ACHN (cell line): ENCODE measurements at regions not wholly inside any gene's neighbourhood (a gene's known extent, or its start where the extent isn't known, plus 50 kb on each side); places are given as distances from the start of the nearest gene placed in this dataset.
"Not testable (repeated sequence)": the region's sequence is repeated elsewhere in the genome, so short reads cannot be mapped to it uniquely, and the experiment has no call there.

Experiments
- DNase-seq: peaks from one replicate; pipeline ENCODE4 v3.0.0-alpha.2; 2015
- in situ Hi-C: cut with HindIII; loops from 2 replicates; pipeline ENCODE4 v1.10.0; 2017; ENCODE audit warnings: low sequenced_read_pairs, low pct_ligation_motif_present, low pct_unique_long_range_greater_than_20kb

- in situ Hi-C loops = no loop called here
- DNase-seq = no peak
Measured at GRCh38 chr3:166451997-166452396, 614.8 kb upstream of the BCHE start.

DNA sequence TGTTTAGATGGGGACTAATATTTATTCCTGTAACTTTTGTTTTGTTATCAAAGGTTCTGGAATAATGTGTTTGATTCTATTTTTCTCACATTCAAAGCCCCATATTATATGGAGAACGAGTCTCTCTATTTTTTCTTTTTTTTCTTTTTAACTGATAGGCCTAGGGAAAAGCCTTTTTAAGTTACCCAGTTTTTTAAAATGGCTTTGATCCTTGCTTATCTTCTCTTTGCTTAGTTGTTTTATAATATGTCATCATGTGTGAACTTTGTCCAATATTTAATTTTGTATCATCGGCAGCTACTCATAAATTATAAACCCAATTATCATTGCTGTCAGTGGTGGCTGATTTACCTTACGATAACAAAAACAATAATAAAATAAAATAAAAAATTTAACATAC is 610.3 kb upstream of the BCHE start:
- no peak for DNase-seq
- in situ Hi-C loops = no loop called here

DNA sequence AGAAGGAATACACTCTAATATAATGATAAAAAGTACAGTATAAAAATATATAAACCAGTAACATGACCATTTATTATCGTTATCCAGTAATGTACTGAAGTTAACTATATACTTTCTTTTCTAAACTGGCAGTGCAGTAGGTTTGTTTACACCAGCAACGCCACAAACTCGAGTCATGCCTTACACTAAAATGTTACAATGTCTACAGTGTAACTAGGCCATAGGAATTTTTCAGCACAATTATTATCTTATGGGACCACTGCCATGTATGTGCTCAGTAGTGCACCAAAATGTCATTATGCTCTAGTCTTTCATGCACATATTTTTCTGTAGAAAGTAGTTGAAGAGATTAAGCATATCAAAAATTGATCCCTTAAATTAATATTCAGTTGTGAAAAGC is 609.8 kb upstream of the BCHE start:
- in situ Hi-C loops = no loop called here
- DNase-seq = no peak

GRCh38 chr3:166446291-166446690 is 609.1 kb upstream of the BCHE start:
- in situ Hi-C loops = no loop called here
- DNase-seq = no peak

GRCh38 chr3:166445865-166446264 is 608.6 kb upstream of the BCHE start:
- no peak for DNase-seq
- in situ Hi-C loops = no loop called here

- in situ Hi-C loops = no loop called here
- DNase-seq = no peak
Measured at GRCh38 chr3:166444756-166445155, 607.5 kb upstream of the BCHE start.

- DNase-seq = no peak
Measured at GRCh38 chr3:166444336-166444735, 607.1 kb upstream of the BCHE start.

GRCh38 chr3:166435469-166436057 is 598.3 kb upstream of the BCHE start:
- in situ Hi-C loops = no loop called here
- no peak for DNase-seq

More at GRCh38 chr3:166444336-166444735, 607.1 kb upstream of the BCHE start:
- in situ Hi-C loops = no loop called here

DNA sequence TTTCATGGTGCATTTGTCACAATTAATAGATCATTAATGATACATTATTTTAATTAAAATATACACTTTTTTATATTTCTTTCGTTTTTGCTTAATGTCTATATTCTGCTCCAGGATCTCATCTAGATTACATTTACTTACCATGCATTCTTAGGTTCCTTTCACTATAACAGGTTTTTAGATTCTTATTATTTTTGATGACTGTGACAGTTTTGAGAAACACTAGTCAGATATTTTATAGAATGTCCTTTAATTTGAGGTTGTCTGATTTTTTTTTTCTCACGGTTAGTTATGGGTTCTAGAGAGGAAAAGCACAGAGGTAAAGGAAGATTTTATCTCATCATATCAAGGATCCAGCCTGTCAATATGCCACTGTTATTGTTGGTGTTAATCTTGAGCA is 595.8 kb upstream of the BCHE start:
- in situ Hi-C loops = no loop called here
- no peak for DNase-seq

DNA sequence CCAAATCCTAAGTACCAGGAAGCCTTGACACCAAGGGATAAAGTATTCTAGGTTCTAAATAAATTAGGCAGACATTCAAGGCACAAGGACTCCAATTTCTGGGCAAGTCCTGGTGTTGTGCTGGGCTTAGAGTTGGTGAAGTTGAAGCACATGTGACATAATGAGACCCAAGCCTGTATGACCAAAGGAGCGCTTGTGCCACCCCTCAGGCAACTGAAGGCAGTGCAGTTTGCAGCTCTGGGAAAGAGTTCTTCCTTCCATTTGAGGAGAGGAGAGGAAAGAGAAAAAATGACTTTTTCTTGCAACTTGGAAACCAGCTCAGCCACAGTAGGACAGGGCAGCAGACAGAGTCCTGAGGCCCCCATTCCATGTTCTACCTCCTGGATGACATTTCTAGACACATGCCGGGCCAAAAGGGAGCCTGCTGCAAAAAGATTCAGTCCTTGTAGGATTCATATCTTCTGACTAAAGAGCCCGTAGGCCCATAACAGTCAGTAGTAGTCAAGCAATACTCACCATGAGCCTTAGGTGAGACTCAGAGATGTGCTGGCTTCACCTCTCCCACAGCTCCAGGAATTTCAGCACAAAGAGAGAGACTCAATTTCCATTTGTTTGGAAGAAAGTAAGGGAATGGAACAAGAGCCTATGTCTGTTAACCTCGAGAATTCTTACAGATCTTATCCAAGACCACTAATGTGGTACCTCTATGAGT is 588.8 kb upstream of the BCHE start:
- DNase-seq = no peak
- in situ Hi-C loops = no loop called here

DNA sequence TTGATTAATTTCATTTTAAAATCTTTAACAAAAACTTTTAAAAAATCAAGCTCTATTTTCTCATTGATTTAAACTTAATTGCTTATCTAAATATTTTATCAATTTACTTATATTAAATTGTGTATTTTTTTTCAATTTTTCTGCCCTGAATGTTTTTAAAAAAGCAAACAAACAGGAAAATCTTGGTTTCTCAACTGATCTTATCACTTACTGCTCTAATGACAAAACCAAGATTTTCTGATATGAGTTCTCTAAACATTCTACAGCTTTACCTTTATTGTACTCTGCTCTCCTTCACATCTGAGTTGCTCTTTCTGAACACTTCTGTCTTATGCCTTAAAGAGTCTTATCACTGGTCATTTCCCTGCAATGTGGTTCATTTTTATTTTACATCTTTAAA is 587.8 kb upstream of the BCHE start:
- no peak for DNase-seq
- in situ Hi-C loops = no loop called here

DNA sequence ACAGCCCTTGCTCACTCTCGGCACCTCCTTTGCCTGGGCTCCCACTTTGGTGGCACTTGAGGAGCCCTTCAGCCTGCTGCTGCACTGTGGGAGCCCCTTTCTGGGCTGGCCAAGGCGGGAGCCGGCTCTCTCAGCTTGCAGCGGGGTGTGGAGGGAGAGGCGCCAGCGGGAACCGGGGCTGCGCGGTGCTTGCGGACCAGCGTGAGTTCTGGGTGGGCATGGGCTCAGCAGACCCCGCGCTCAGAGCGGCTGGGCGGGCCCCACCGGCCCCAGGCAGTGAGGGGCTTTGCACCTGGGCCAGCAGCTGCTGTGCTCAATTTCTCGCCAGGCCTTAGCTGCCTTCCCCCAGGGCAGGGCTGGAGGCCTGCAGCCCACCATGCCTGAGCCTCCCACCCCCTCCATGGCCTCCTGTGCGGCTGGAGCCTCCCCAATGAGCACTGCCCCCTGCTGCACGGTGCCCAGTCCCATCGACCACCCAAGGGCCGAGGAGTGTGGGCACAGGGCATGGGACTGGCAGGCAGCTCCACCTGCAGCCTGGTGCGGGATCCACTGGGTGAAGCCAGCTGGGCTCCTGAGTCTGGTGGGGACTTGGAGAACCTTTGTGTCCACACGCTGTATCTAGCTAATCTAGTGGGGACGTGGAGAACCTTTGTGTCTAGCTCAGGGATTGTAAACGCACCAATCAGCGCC is 586.7 kb upstream of the BCHE start:
- DNase-seq, in situ Hi-C loops: not testable (repeated sequence)

DNA sequence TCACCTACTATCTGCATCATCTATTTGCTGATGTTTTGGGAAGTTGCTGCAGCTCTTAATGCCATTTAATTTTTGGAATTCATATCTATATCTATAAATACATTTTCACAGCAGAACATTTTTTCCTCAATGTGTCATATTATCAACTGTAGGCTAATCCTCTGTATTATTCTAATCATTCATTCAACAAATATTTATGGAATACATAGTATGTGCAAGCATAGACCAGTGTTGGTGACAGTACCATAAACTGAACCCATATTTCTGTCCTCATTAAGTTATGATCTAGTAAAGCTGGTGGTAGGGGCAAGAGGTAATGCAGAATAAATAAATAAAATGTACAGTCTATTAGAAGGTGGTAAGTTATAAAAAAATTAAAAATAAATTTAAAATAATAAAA is 585.3 kb upstream of the BCHE start:
- in situ Hi-C loops = no loop called here

GRCh38 chr3:166420071-166420470 is 582.8 kb upstream of the BCHE start:
- DNase-seq = no peak

More for the DNA sequence above, 585.3 kb upstream of the BCHE start:
- no peak for DNase-seq

DNA sequence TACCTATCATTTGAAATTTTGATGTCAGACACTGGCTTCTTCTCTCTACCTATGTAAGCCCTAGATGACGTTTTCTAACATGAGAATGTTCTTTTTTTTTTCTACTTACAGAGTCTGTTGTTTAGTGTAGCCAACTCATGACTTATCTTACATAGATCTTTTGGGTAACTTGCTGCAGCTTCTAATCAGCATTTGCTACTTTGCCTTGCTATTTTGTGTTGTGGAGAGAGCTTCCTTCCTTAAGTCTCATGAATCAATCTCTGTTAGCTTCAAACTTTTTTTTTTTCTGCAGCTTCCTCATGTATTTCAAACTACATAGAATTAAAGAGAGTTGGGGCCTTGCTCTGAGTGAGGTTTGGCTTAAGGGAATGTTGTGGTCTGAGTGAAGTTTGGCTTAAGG is 568.7 kb upstream of the BCHE start:
- in situ Hi-C loops = no loop called here
- DNase-seq = no peak

More at GRCh38 chr3:166420071-166420470, 582.8 kb upstream of the BCHE start:
- in situ Hi-C loops = no loop called here

GRCh38 chr3:166405465-166405864 is 568.2 kb upstream of the BCHE start:
- in situ Hi-C loops = no loop called here
- no peak for DNase-seq

- no peak for DNase-seq
- in situ Hi-C loops = no loop called here
Measured at GRCh38 chr3:166390303-166390702, 553.1 kb upstream of the BCHE start.

DNA sequence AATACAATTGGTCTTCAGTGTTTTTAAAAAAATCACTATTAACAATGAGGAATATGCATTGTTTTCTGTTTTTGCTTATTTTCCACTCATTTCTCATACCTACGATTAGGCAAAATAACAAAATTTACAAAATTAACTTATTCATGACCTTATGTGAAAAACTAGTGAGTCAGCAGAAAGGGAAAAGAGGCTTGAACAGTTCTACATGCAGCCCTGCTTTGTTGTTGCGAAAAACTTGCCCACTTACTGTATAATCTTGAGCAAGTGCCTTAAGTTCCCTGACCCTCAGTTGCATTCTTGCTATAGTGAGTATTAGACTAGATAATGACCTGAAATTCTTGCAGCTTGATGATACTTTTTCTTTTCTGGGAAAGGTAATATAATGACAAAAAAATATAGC is 551.1 kb upstream of the BCHE start:
- DNase-seq = no peak
- in situ Hi-C loops = no loop called here

- in situ Hi-C loops = no loop called here
- DNase-seq = no peak
Measured at GRCh38 chr3:166372571-166373106, 535.4 kb upstream of the BCHE start.
